C4-2B (cell line): ENCODE measurements at regions not wholly inside any gene's neighbourhood (a gene's known extent, or its start where the extent isn't known, plus 50 kb on each side); places are given as distances from the start of the nearest gene placed in this dataset.

ENCODE experiments used
- CTCF ChIP-seq: fragments of 450-650 bp; conservative IDR thresholded peaks from 2 replicates; pipeline ENCODE4 v1.5.1; 2017; ENCODE audit warnings: mild to moderate bottlenecking
- ZFX ChIP-seq: fragments of 450-650 bp; IDR thresholded peaks from 2 replicates; pipeline ENCODE4 v1.6.1; 2017

GRCh38 chr16:65754820-65755691, 611.4 kb upstream of the CDH5 start:
- no peak for TF ChIP-seq CTCF
- TF ChIP-seq ZFX: no peak
